Activated CD4-positive, CD25-positive, alpha-beta regulatory T cell (primary cell): ENCODE measurements at regions not wholly inside any gene's neighbourhood (a gene's known extent, or its start where the extent isn't known, plus 50 kb on each side); places are given as distances from the start of the nearest gene placed in this dataset.
"Not testable (repeated sequence)": the region's sequence is repeated elsewhere in the genome, so short reads cannot be mapped to it uniquely, and the experiment has no call there.

Source experiments
- DNase-seq, 4 experiments: peaks; one replicate each; lab custom pipeline; 2025; lab: John Stamatoyannopoulos, UW

GRCh38 chrX:116872931-116873330 is 410.2 kb upstream of the CT83 start:
- no peak for DNase-seq

DNA sequence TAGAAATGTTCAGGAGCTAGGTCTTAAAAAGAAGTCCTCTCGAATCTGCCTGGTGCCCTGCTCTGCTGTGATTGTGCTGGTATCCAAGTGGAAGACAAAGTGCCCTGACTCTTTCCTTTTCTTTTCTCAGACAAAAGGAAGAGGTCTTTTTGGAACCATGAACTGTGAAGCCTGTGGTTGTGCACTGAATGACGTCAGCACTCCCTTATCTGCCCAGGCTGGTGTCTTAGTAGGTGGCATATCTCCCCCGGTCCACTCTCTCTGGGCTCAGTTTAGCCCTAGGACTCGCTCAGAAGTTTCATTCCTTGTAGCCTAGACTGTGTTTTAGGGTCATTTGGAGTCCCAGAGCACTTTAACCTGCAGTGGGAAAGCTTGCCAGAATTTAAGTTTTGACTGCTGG is 400.3 kb upstream of the CT83 start:
- DNase-seq: no peak

DNA sequence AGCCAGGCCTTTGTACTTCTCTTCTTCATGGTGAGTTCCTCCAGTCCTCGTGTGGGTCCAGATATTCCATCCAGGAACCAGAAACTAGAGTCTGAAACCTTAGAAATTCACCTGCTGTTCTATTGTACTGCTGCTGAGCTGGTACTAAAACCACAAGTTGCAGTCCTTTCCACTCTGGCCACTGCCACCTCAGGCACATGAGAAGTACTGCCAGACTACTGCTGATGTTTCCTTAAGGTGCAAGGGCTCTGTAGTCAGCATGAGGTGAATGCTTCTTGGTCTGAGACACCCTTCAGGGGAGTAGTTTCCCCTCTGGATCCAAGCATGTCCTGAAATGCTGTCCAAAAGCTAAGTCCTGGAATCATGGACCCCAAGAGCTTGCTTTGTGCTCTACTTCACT is 399.6 kb upstream of the CT83 start:
- no peak for DNase-seq

DNA sequence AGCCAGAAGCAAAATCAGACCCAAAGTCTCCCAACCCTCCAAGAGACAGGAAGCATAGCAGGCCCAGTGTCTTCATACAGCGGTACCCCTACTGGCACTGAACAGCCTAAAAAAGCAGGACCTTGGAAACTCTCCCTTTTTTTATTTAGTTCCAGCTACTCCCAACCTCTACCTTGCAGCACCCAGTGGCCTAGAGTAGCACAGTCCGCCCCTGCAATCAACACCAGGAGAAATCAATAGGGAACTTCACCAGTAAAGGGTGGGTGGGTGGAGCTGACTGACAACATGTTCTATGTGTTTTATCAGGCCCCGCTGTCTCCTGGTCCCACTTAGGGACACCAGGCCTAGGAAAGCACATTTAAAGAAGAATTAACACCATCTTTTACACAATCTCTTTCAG is 378.5 kb upstream of the CT83 start:
- no peak for DNase-seq

DNA sequence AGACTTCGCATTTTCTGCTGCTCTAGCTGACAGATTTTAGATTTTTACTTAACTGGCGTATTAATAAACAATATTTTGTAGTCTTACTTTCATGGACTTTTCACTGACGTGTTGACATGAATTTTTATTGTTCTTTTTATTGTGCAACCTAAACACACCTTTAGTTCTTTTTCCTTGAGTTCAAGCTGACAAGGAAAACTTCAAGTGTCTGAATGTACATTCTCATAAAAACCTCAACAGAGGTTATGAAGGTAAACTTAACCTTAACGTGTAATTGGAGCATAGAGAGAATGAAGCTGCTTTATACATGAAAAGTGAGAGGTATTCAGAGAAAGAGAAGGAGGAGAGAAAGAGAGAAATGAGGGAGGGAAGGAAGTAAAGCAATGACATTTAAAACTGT is 364.3 kb upstream of the CT83 start:
- DNase-seq: no peak

DNA sequence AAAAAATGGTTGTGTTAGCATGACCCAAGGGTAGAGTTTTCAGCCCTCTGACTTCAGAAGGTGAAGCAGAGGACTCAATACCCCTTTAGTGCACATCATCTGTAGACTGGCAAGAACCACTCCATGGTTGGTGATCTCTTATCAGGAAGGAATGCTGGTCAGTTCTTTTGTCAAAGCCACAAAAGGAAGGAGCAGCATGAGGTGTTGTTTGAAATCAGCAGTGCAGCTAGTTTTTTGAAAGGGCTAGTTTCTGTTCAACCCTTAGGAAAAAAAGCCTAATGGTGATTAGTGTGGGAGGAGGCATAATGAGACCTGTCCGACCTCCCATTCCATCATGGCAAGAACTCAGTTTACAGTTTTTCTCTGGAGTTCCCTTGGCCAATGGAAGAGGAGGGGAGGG is 362.0 kb upstream of the CT83 start:
- DNase-seq: no peak

DNA sequence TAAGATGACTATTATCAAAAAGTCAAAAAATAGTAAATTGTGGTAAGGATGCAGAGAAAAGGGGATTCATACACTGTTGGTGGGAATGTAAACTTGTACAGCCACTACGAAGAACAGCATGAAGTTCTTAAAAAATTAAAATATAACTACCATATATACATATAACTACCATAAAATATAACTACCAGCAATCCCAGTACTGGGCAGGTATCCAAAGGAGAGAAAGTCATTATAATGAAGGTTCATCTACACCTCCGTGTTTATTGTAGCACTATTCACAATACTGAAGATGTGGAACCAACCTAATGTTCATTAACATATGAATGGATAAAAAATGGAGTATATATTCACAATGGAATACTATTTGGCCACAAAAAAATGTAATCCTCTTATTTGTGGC is 360.9 kb upstream of the CT83 start:
- DNase-seq: no peak

DNA sequence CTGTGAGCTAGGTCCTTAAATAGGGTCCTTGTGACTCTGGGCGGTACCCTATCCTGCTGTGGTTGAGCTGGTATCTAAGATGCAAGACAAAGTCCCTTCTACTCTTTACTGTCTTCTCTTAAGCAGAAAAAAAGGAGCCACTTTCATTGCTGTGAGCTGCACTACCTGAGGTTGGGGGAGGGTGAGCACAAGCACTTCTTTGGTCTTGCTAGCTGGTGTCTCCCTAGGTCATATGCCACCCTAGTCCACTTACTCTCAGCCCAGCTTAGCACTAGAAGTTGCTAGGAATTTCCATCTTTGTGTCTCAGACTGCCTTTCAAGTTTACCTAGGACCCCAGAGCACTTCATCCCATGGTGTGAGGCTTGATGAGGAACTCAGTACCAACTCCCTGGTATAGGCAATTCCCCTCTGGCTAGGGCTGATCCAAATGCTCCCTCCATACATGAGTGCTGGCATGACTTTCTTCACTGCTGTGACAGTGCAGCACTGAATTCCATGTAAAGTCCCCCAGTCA is 343.6 kb upstream of the CT83 start:
- DNase-seq: no peak

GRCh38 chrX:116801943-116802342 is 339.2 kb upstream of the CT83 start:
- no peak for DNase-seq

DNA sequence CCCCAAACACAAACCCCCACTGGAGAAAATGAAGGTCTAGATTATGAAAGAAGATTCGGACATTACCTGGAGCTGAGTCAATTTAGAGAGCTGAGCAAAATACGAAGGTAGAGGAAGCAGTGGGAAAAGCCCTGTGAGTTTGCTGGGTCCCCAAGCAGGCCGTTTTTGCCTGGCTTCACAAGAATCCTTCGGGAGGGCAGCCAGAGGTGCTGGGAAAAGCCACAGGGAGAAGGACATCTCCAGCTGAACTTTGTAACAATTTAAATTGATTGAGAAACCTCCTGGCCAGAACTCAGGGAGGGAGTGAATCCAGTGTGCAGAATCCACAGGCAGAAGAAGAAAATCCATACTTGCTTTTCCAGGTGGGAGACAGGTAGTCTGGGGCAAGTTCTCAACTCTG is 319.1 kb upstream of the CT83 start:
- no peak for DNase-seq

GRCh38 chrX:116757491-116757890 is 294.7 kb upstream of the CT83 start:
- no peak for DNase-seq

- no peak for DNase-seq
These were observed 294.2 kb upstream of the CT83 start for GRCh38 chrX:116756958-116757357.

DNA sequence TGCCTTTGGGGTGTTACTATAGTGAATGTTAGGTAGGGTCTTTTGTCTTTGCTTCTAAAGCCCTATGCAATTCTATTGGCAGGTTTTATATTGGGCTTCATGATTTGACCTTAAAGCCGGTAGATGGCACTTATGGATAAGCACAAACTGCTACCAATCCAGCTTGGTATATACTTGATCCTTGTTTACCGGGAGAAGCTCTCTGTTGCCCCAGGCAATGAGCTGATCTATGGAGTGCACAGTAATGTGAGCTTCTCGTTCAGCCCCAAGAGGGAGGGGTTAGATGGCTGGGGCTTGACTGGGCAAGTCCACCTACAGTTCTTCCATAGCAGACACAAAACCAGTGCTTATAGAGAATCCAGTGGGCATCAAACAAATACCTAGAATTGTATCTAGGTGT is 287.2 kb upstream of the CT83 start:
- DNase-seq: no peak

GRCh38 chrX:116732214-116732613 is 269.4 kb upstream of the CT83 start:
- no peak for DNase-seq

- no peak for DNase-seq
These were observed 264.0 kb upstream of the CT83 start for GRCh38 chrX:116726806-116727205.

DNA sequence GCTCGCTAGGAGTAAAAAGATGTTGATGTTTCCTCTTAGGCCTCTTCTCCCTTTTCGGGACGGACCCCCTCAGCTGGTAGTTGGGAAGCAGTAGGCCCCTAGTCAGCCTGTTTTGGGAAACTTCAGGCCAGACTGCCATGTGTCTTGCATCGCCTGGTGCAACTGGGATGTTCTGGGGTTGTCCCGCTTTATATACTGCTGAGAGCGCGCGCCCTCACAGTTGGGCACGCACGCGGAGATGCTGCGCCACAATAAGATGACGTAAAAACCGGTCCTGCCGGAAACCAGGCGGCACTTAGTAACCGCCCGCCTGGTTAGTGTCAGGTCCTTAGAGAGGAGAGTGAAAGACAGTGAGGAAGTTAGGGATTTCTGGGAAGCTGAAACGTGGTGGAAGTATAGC is 231.3 kb upstream of the CT83 start:
- no peak for DNase-seq

- DNase-seq: not testable (repeated sequence)
These were observed 216.8 kb upstream of the CT83 start for GRCh38 chrX:116679544-116679943.

DNA sequence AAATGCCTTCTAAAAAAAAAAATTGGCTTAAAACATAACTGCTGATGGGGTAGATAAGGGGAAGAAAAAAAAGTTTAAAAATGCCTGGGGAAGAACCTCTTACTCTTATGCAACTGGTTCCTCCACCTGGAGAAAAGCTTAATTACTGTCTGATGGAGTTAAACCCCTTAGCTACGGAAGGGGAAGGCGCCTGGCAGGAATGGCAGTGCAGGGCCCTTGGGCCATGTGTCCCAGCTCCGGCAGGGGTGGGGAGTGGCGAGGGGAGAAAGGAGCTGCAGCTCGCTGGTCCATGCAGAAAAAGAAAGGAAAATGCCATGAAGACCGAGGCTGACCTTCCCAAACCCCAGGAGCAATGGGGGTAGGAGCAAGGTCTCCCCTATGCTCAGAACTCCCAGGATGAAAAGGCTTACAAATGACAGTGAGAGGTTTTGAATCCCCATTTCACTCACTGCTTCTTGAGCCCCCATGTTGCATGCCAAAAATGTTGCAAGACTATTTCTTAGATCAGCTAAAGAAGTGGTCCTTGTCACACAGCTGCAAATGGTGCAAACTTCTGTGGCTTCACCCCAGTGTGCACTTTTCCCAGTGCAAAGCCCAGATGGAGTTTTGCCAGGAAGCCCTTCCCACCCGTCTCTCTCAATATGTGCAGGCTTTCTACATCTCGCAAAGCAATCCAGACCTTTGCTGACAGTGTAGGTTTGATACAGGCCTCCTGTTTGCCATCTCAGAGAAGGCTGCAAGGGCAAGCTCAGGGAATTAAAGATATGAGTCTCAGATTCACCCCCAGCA is 204.8 kb upstream of the CT83 start:
- no peak for DNase-seq

- DNase-seq: no peak
These were observed 194.3 kb upstream of the CT83 start for GRCh38 chrX:116657071-116657470.

DNA sequence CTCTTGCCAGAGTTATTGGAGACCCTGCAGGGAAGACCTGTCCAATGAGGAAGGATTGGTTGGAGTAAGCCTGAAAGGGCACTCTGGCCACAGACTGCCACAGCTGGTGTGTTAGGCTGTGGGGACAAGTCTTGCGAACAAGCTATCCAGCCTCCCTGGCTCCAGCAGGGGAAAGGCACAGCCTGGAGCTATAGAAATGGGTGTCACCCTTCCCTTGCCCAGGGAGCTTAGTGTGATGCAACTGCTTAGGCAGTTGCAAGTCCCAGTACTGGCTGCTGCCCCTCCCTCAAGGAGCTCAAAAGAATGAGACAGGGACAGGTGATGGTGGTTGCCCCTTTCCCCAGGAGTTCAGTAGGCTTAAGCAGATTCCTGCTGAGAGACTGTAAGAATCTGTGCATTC is 165.7 kb upstream of the CT83 start:
- peak in 1 of 4 experiments; percentile 0 for DNase-seq

DNA sequence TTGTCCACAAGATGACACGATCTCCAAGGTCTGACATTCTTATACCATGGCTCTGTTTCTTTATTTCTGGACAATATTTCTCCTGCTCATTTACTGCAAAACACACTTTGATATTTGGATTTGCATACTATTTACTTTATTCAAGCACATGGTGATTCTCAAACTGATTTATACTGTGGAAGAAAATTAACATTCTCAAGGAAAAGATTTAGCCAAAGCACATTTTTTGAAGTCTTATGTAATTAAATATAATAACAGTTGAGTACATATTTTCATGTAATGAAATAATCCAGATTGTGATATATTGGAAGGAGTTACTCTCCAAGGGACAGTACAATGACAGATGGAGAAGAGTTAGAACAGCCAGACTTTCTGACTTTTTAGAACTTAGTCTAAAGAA is 155.8 kb upstream of the CT83 start:
- no peak for DNase-seq

- no peak for DNase-seq
These were observed 145.0 kb upstream of the CT83 start for GRCh38 chrX:116607776-116608175.

DNA sequence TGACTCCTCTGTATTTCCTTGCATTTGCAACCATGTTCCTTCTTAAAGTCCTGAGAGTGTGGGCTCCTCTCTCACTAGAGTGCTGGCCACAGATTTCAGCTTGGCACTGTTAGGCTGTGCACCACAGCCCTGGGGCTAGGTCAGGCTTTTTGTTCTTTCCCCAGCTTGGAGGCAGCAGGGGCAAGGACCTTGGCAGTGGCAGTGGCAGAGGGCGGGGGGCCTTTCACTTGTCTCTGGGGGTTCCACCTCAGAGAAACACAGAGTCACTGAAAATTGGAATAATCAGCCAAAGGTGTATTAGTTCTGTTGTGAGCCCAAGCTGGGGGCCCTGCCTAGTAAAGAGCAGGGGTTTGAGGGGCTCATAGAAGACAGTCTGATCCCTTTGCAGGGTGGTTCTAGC is 142.8 kb upstream of the CT83 start:
- no peak for DNase-seq

DNA sequence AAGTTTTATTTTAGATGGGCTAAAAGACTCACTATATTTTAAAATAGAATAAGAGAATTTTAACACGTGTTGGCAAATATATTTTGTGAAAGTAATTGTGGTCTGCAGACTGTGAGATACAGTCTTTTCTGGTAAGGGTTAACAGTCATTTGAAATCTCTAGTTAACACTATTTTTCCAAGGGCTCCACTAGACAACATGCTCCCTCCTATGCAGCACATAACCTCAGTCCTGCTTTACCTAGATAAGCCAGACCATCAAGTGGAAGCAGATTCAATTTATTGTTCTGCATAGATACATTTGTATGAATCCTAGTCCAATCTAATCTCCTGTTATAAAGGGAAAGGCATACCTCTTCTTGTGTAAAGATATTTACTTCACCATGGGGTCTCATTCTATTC is 133.2 kb upstream of the CT83 start:
- no peak for DNase-seq
